Effector CD8-positive, alpha-beta T cell (primary cell): ENCODE measurements at regions not wholly inside any gene's neighbourhood (a gene's known extent, or its start where the extent isn't known, plus 50 kb on each side); places are given as distances from the start of the nearest gene placed in this dataset.

Source experiments
- DNase-seq: peaks from one replicate; lab custom pipeline; 2025; lab: John Stamatoyannopoulos, UW

DNA sequence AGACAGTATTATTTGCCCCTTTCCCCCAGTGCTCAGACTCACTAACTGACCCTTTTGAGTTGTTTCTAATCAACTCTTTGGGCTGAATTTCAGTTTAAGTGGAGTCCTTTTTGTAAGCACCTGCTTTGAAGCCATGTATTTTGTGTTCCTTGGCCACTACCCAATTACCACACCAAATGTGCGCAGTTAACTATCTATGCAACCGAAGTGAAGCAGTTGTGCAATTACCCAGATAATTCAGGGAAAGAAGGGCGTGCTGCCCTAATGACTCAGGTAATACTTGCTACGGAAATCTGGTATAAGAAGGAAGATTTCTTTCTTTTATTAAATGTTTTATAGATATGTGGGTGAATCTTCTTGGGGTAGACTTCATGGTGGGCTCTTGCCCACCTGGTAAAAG is 371.9 kb upstream of the TBL1XR1 start:
- no peak for DNase-seq

DNA sequence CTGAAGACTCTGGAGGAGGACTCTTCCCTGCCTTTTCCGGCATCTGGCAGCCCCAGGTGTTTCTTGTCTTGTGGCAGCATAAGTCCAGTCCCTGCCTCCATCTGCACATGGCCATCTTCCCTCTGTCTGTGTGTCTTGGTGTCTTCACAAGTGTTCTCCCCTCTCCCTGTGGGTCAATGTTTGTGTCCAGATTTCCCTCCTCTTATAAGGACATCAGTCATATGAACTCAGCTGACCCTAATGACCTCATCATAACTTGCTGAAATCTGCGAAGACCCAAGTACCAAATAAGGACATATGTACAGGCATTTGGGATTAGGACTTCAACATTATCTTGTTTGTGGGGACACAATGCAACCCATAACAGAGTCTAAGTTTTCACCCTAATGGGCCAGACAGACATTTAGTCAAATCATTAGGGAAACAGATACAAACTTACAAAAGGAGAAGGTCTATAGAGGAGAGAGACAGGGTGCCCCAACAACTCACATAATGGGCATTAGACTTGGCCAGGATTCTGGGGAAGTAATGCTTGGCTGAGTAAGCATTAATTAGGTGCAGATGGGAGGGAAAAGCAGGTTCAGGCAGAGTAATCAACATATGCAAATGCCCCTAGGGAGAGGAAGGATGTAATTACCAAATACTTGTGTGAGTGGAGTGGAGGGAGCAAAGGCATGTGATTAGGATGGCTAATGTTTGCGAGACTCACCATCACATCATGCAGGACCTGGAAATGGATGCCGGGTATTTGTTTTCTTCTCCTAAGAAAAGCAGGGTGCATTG is 372.8 kb upstream of the TBL1XR1 start:
- DNase-seq = no peak

DNA sequence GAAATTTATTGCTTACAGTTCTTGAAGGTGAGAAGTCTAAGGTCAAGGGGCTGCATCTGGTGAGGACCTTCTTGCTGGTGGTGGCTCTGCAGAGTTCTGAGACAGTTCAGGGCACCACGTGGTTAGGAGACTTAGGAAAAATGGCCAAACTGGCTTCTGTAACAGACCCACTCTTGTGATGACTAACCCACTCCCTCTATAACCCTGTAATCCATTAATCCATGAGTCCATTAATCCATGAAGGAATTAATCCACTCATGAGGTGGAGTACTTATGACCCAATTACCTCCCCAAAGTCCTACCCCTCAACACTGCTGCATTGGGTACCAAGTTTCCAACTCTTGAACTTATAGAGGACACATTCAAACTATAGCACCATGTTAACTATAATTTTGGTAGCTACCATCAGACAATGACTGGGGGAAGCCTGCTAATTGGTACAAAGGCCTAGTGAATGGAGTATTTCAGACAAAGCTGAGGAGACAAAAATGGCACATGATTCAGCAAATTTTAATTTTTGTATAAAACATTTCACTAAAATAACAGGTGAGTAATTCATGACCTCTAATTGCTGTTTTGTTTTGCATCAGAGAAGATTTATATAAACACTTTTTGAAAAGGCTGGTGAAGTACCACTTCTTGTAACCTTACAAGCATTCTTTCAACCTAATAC is 374.1 kb upstream of the TBL1XR1 start:
- no peak for DNase-seq

DNA sequence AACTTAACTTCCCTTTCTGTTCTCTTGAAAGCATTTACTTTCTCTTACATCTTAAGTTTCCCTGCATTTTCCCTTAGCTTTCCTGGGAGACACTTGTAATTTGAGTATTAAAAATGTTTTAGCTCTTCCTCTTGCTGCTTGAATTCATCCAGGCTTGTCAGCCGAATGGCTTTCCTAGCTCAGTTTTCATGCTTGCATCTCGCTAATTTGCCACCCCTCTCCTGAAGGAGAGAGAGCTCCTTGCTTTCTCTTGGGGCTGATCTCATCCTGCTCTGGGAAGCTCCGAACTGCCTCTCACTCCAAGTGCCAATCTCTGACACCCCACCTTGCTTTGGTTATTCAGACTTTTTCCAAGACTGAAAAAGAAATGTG is 374.6 kb upstream of the TBL1XR1 start:
- no peak for DNase-seq

DNA sequence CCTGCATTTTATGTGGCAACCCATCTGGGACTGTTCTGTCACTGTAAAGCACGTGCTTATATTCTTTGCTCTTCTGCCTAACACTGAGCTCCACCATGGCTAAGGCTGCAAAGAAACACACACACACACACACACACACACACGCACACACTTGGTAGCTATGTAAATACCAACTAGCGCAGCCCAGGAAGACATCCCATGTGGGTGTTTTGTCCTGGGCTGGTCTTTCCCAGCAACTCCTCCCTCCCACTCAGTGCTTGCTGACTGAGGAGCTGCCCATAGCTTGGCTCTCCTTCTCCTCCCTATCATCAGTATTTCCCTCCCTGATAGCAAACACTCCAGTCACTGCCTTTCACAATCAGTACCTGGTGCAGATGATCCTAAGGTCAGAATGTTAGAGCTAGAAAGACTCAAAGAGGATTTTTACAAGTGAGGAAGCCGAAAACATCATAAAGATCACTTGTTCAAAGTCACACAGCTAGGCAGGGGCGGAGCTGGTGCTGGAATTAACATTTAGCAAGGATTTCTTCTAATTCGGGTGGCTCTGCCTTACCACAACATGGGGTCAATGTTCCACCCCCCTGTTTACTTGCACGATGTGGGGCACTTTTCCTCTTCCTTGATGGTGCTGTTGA is 377.1 kb upstream of the TBL1XR1 start:
- no peak for DNase-seq

DNA sequence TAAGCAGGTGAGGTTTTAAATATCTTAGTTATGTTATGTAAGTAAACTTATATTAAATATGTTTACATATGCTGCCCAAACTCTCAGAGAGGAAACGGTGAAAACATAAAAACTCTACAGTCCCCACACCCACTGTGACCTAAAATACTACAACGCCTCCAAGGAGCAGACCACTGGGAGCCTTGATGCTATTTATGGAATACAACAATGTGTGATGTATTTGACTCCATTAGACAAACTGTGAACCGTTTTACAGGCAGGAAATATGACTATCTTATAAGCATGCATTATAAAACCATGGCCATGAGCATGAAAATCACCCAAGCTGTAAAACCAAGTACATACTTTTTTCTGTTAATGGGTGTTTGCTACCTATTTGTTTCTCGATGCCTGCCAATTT is 379.5 kb upstream of the TBL1XR1 start:
- no peak for DNase-seq

DNA sequence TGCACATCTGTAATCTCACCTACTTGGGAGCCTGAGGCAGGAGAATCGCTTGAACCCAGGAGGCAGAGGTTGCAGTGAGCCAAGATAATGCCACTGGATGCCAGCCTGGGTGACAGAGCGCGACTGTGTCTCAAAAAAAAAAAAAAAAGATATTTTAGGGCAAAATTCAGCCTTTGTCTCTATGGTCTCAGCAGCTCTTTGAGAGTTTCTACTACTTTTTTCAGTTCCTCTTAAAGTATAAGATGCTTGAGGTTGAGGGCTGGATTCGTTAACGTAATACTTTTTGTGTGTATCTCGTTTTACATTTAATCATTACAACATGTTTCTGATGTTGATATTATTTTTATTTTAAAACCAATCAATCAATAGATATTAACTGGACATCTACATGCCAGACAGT is 381.2 kb upstream of the TBL1XR1 start:
- DNase-seq = no peak

DNA sequence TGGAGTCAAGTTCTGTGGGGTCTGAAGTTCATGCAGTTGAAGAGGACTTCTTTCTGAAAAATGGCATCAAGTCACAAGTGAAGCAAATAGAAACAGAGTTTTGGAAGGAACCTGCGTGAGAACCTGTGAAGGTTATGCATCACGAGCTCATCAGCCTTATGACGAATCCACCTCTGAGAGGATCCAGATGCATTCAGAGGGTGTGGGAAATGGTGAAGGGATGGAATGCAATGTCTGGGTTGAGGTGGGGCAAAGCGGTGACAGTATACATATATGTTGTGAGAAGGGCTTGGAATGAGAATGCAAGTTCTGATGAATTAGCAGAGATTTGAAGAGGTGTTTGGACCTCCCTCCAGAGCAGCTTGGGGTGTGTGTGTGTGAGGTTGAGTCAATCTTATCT is 382.1 kb upstream of the TBL1XR1 start:
- DNase-seq = no peak

DNA sequence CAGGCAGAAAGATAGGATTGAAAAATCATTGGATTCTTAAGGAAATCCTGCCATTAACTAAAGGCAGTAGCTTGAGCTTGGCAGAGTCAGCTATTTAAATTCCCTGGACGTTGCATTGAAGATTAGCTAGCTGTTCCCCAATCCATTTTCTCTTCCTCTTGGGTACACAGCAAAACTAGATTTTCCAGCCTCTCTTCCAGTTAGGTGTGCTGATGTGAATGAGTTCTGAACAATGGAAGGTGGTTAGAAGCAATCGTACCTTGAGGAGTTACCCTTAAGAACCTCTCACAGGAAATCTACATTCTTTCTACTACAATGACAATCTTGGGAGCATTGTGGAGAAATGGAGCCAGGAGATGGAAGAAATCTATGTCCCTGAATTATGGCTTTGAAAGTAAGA is 383.2 kb upstream of the TBL1XR1 start:
- no peak for DNase-seq

DNA sequence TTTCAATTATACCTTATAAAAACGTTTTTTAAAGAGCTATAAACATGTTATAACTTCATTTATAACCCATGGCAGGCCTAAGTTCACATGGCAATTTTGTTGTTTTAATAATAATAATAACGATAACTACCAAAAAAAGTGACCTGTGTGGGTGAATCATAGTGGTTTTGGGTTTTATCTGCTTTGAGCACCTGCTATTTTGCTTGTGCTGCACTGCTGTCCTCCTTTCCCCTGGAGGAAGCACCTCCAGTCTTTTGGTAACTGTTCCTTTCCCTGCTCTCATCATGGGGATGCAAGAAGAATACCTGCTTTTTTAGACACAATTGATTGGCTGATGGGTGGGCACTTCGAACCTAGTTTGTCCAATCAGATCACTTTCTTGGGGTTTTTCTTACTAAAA is 388.0 kb upstream of the TBL1XR1 start:
- no peak for DNase-seq

DNA sequence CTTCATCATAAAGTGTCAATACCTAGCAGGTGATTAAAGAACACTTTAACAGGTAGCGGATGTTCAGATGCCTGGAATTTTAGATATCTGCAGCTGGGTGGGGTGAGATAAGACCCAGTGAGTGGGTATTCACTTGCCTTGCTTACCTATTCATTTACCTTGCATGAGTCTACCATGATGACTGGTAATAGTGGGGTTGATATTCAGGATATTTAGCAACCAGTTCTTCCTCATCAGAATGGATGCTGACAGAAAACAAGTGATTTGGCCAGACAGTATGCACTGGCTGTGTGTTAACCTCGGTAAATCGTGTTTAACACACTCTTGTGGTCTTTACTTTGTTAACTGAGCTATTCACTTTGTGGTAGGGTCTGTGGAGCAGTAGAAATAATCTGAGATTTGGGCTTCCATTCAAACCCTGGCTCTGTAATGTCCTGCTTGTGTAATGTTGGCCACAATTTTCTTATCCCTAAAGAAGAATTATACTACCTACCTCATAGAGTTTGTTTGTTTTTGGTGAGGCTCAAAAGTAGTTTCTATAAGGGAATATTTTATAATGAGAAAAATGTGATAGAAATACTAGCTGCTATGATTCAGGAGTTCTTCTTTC is 391.9 kb upstream of the TBL1XR1 start:
- DNase-seq = no peak

DNA sequence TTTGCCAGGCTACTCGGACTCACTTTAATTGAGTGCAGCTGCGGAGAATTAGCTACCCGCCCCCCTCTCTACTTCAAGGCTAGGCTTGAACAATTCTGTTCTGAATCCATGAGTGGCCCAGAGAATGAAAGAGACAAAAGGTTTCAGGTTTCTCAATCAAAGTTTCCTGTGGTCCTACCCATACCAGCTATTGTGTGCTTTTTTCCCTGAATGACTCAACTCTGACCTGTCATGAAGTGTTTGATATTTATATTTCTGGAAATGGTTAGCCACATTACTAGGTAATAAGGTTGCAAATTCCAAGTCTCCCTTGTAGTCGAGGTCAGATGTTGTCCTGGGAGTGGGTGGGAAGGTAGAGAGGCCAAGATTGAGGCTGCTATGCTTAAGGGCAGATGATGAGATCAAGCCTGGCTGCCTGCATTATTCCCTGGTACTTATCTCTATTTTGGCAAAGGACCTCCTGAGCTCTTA is 392.7 kb upstream of the TBL1XR1 start:
- DNase-seq = no peak

DNA sequence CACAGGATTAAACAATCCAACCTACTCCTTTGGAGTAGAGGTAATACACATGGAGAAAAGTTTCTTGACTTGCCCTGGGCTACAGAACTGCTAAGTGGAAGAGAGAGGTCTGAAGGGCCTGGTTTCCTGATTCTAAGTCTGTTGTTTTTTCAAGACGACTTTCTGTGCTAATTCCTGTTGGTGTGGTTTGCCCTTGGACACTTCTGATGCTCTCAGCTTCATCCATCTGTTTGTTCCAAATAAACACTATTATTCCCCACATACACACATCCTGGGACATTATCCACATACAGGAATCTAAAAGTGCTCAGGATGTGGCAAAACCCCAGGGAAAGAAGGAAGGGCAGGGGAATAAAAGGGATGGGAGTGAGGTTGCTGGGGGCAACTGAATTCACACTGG is 393.5 kb upstream of the TBL1XR1 start:
- no peak for DNase-seq

DNA sequence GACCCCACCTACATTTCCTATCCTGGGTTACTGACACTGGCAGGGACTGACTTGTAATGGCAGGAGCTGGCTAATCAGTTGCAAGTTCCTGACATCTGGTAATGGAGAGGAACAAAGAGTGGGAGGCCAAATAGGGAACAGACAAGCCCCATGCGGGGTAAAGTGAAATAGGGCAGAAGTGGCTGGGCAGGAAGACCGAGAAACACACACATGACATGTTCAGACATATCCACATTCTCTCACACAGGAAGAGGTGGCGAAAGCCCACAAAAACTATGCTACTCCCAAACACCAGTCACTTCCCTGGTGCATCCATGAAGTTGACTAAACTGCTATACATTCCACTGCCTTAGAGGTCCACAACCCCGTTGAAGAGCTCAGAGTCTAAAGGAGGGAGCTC is 394.1 kb upstream of the TBL1XR1 start:
- DNase-seq = no peak

DNA sequence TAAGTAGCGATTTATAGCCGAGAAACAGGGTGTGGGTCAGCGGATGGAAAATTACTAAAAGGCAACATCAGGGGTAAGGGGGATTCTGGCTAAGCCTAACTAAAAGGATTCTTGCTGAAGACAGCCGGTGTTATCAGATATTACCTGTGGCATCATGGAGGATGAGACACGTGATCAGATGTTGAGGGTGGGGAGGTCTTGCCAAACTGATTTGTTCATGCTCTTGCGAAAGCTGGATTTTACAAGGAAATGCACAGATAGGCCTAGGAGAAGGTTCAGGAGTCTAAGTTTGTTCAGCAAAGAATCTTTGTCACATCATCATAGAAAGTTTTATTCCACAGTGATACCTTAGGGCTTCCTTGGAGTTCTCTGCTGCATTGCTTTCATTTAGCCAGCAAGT is 396.8 kb upstream of the TBL1XR1 start:
- no peak for DNase-seq

DNA sequence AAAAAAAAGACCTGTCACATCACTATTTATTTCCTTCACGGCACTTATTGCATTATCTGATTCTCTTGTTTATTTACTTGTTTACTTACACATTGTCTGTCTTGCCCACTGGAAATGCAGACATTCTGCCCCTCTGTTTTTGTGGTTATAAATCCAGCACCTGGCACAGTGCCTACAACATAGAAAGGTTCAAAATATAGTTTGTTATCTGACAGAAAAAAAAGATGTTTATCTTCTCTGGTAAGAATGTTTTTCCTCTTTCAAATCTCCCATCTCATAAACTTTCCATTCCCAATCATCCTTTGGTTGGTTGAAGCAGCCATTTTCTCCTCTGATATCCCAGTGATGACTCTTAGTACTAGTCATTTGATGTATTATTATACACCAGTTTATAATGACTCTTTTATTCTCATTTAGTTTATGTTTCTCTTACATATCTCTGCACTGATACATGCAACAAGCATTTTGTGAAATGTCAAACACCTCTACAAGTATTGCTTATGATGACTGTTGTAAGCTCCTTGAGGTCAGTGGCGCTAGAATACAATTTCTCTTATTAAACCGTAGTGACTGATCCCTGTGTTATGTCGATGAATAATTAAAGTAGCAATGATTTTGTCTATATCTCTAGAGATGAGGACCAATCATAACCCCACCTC is 398.4 kb upstream of the TBL1XR1 start:
- no peak for DNase-seq

DNA sequence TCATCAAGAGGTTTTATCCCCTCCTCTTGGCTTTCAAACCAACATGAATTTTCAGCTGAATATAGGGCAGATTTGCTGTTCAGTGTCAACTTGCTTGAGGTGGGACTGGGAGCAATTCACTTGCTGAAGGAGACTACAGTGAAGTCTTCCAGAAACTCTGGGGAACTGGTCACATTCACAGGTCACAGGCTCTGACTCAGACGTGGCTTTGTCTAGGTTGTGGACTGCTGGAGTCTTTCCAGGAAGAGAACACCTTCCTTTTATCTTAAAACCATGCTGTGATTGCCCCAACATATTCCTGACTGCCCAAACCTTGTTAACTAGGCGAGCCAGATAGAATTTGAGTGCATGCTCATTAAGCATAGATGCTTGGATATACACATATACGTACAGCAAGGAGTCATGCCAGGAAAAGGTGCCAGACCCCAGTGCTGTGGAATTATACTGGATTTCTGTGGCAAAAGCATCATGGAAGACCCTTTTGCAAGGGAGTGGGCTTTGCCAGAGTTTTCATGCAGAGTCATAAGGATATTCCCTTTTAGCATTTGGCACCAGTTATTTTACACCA is 399.1 kb upstream of the TBL1XR1 start:
- DNase-seq = no peak

DNA sequence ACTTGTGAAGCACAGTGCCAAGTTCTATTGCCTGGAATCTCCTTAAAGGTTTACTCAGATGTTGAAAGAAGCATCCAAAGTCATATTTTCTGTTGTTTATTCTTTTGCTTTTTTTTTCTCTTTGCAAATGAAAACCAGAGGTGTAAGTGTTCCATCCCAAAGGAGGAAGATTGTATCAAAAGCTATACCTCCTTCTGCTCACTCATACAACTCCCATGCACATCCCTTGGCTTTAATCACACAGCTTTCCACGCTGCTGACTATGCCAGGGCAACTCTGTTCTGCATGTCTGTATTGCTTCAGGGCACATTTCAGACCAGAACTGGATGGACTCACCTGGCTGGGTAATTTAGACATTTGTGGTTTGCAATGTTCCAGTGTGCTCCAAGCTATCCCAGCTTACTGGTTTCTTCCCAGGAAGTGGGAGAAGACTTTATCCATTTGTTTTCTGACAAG is 399.6 kb upstream of the TBL1XR1 start:
- DNase-seq = no peak

DNA sequence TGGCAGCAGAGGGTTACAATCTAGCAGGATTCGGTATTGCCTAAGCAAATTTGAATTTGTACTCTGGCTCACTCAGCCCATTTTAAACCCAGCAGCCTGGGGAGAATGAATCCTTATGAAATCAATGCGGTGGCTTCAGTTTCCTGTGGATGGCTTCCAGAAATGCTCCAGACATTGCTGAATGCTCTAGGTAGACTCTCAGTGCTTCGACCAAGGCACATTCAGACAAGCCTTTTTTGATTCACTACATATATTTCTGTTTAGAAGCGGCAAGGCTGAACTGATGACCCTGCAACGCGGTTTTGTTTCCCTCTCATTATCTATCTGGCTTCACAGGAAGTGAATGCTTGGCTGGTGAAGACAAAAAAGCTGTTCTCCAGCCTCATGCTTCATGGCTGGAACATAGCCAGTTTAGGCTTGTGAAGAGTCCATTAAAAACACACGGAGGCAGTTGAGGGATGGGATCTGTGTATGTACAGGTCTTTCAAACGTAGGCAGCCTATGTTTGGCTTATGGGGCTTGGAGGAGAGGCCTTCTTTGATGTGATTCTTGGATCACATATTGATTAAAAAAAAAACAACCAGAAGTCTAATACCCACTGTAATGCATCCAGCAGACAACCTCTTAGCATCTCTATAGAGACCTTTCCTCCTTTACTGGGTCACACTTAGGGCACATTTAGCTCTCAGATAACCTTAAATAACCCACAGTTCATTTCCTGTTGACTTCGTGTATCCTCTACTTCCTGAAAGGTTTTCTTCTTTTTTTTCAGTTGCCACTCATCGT is 400.2 kb upstream of the TBL1XR1 start:
- DNase-seq = no peak

DNA sequence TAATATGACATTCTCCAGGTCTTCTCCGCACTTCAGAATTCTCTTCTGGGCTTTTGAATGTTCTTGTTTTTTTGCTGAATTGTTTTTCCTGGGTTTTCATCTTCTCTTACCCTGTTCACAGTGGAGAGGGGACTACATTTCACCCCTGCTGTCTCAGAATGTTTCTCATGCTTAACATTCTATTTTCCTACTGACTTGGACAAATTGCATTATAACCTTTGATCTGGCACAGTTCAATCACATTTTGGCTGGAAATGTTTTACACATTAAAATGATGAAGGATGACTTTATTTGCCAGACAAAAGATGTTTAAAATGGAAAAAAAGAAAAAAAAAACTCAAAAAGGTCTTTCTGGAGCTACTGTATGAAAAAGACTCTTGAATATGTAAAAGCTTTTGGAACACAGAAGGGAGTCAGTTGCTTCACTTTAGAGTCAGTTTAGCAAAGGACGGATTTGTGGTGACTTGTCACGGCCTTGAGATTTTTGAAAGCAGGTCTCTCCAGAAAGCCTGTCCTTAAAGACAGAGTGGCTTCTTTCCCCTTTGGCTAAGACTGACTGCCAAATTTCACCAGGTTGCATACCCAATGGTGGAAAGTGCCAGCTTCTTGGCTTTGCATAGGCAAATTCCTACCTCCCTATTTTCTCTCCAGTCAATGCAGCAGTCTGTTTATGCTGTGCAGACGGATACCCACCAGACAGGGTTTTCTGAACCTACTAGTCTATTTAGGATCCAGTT is 401.0 kb upstream of the TBL1XR1 start:
- DNase-seq = no peak
